ENCODE measurements at regions not wholly inside any gene's neighbourhood (a gene's known extent, or its start where the extent isn't known, plus 50 kb on each side); places are given as distances from the start of the nearest gene placed in this dataset.

DNA sequence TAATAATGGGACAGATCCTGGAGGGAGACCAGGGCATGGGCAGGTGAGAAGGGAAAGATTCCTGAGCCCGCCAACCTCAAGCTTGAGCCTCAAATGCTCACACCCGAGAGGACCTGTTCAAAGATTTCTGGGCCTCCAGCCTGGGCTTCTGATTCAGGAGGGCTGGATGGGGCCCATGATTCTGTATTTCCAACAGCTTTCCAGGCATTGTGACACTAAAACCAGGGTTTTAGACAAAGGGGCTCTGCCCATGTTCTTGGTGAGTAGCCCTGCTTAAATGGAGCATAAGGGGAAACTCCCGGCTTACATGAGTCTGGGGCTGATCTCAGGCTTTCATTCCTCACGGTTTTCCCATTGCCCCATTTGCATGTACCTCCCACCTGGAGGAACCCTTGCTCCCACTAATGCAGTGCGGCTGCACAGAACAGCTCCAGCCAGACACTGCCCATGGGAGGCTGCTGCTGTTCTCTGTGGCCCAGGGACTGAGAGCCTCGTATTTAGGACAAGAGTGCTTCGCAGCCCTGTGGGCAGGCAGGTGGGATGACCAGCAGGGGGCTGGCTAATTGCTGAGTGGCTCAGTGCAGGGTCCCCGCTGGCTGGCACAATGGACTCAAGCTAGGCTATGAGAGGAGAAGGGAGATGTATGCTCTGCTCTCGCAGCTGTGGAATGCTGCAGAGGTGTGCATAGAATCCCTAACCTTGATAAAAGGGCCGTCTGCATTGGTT is 135.3 kb upstream of the COBL start (continued):
- TF ChIP-seq SIX5 (IDR thresholded peaks at IDR 0.05; ENCODE audit: low read depth, low read length): no peak
- no peak for TF ChIP-seq CBX5 (IDR thresholded peaks at IDR 0.05; ENCODE audit: low read depth, low read length)
- no peak for TF ChIP-seq SAP30 (IDR thresholded peaks at IDR 0.05; ENCODE audit: insufficient read depth, insufficient replicate concordance, low read length)
- no peak for TF ChIP-seq POLR2A (IDR thresholded peaks at IDR 0.05; ENCODE audit: control extremely low read depth in 1 of 2, low read depth in 2 of 2, low read length in 2 of 2)
- TF ChIP-seq E2F6 (IDR thresholded peaks at IDR 0.05): peak; percentile 95
- peak; percentile 28 to 41; a peak in 3 of 4 replicates for TF ChIP-seq RAD21 (IDR thresholded peaks at IDR 0.05 in 1 of 2, conservative IDR thresholded peaks at IDR 0.05 in 1 of 2; ENCODE audit: low read depth in 2 of 2, low read length in 2 of 2)
- TF ChIP-seq, protein P1, sequence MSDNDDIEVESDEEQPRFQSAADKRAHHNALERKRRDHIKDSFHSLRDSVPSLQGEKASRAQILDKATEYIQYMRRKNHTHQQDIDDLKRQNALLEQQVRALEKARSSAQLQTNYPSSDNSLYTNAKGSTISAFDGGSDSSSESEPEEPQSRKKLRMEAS (IDR thresholded peaks at IDR 0.05): peak; percentile 98
- TF ChIP-seq, protein P2, sequence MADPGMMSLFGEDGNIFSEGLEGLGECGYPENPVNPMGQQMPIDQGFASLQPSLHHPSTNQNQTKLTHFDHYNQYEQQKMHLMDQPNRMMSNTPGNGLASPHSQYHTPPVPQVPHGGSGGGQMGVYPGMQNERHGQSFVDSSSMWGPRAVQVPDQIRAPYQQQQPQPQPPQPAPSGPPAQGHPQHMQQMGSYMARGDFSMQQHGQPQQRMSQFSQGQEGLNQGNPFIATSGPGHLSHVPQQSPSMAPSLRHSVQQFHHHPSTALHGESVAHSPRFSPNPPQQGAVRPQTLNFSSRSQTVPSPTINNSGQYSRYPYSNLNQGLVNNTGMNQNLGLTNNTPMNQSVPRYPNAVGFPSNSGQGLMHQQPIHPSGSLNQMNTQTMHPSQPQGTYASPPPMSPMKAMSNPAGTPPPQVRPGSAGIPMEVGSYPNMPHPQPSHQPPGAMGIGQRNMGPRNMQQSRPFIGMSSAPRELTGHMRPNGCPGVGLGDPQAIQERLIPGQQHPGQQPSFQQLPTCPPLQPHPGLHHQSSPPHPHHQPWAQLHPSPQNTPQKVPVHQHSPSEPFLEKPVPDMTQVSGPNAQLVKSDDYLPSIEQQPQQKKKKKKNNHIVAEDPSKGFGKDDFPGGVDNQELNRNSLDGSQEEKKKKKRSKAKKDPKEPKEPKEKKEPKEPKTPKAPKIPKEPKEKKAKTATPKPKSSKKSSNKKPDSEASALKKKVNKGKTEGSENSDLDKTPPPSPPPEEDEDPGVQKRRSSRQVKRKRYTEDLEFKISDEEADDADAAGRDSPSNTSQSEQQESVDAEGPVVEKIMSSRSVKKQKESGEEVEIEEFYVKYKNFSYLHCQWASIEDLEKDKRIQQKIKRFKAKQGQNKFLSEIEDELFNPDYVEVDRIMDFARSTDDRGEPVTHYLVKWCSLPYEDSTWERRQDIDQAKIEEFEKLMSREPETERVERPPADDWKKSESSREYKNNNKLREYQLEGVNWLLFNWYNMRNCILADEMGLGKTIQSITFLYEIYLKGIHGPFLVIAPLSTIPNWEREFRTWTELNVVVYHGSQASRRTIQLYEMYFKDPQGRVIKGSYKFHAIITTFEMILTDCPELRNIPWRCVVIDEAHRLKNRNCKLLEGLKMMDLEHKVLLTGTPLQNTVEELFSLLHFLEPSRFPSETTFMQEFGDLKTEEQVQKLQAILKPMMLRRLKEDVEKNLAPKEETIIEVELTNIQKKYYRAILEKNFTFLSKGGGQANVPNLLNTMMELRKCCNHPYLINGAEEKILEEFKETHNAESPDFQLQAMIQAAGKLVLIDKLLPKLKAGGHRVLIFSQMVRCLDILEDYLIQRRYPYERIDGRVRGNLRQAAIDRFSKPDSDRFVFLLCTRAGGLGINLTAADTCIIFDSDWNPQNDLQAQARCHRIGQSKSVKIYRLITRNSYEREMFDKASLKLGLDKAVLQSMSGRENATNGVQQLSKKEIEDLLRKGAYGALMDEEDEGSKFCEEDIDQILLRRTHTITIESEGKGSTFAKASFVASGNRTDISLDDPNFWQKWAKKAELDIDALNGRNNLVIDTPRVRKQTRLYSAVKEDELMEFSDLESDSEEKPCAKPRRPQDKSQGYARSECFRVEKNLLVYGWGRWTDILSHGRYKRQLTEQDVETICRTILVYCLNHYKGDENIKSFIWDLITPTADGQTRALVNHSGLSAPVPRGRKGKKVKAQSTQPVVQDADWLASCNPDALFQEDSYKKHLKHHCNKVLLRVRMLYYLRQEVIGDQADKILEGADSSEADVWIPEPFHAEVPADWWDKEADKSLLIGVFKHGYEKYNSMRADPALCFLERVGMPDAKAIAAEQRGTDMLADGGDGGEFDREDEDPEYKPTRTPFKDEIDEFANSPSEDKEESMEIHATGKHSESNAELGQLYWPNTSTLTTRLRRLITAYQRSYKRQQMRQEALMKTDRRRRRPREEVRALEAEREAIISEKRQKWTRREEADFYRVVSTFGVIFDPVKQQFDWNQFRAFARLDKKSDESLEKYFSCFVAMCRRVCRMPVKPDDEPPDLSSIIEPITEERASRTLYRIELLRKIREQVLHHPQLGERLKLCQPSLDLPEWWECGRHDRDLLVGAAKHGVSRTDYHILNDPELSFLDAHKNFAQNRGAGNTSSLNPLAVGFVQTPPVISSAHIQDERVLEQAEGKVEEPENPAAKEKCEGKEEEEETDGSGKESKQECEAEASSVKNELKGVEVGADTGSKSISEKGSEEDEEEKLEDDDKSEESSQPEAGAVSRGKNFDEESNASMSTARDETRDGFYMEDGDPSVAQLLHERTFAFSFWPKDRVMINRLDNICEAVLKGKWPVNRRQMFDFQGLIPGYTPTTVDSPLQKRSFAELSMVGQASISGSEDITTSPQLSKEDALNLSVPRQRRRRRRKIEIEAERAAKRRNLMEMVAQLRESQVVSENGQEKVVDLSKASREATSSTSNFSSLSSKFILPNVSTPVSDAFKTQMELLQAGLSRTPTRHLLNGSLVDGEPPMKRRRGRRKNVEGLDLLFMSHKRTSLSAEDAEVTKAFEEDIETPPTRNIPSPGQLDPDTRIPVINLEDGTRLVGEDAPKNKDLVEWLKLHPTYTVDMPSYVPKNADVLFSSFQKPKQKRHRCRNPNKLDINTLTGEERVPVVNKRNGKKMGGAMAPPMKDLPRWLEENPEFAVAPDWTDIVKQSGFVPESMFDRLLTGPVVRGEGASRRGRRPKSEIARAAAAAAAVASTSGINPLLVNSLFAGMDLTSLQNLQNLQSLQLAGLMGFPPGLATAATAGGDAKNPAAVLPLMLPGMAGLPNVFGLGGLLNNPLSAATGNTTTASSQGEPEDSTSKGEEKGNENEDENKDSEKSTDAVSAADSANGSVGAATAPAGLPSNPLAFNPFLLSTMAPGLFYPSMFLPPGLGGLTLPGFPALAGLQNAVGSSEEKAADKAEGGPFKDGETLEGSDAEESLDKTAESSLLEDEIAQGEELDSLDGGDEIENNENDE (IDR thresholded peaks at IDR 0.05; ENCODE audit: insufficient replicate concordance, low read length): no peak
- 0 out of 2 replicates have a peak, but pooled peaks have one; percentile 42 for TF ChIP-seq YY1 (IDR thresholded peaks at IDR 0.05; ENCODE audit: low read depth, low read length)

All from H1 (cell line).